ENCODE measurements at regions not wholly inside any gene's neighbourhood (a gene's known extent, or its start where the extent isn't known, plus 50 kb on each side); places are given as distances from the start of the nearest gene placed in this dataset.

DNA sequence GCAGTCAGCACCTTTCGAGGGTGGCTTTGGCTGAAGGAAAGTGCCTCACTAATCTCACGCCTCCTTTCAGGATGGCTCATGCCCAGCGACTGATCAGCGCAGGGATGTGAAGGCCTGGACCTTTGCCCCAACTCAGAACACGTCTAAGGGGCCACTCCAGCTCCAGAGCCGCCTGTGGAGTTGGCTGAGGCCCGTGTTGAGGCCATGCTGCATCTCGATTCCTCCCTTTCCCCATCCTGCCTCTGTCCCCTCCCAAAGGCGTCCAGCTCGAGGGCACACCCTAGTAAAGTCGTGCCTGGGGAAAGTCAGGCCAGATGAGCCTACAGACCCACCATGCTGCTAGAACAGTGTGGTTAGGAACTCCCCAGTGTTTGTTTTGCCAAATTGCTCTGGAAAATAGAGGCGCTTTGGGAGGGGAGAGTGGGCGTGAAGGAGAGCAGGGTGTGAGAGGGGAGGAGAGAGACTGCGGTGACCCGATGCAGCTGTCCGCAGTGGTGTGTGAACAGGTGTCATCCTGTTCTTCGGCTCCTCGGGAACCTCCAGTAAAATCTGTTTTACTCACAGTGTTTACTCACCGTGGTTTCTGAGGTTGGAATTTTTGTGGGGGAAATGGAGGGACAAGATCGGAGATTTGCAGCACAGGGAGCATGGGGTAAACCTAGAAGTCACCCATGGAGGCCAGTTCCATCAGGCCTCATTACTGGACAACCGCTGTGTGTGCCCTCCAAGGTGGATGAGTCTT lies 85.0 kb upstream of the PMEPA1 start:
- Histone ChIP-seq H3K36me3 (replicated peaks in 1 of 2) (no peaks in the 10 kb centered on the region), H3K9me3 (replicated peaks in 1 of 3) (no peaks in the 10 kb centered on the region), H3K27ac (no peak overlapping the region), H3K4me3 (no peak overlapping the region), H3K4me1 (replicated peaks in 1 of 2) (no peaks in the 10 kb centered on the region), H3K27me3 (no peaks in the 10 kb centered on the region)
- TF ChIP-seq CTCF (IDR thresholded peaks at IDR 0.05) (no peak), POLR2A (IDR thresholded peaks at IDR 0.05) (no peak)
- intact Hi-C loops (cut with DNase I): no loop called here
- no peak for DNase-seq
- 78 to 87% (median 84%) methylated on average over 15 to 21 of the region's 21 CpGs for WGBS, 4 donors

- 92 to 97% (median 95%) methylated on average over 7 of the region's 7 CpGs for WGBS, 4 donors
- Histone ChIP-seq H3K4me3 (no peak overlapping the region), H3K27me3 (no peaks in the 10 kb centered on the region), H3K36me3 (replicated peaks in 1 of 2) (no peaks in the 10 kb centered on the region), H3K9me3 (replicated peaks in 1 of 3) (no peaks in the 10 kb centered on the region), H3K4me1 (replicated peaks in 1 of 2) (no peaks in the 10 kb centered on the region), H3K27ac (no peak overlapping the region)
- intact Hi-C loops (cut with DNase I): no loop called here
- TF ChIP-seq CTCF (IDR thresholded peaks at IDR 0.05): no peak
- no peak for TF ChIP-seq POLR2A (IDR thresholded peaks at IDR 0.05)
- DNase-seq: no peak
Measured at GRCh38 chr20:57794036-57794435, 84.2 kb upstream of the PMEPA1 start.

GRCh38 chr20:57793421-57793820 lies 83.6 kb upstream of the PMEPA1 start:
- DNase-seq: no peak
- intact Hi-C loops (cut with DNase I): no loop called here
- Histone ChIP-seq H3K4me1 (replicated peaks in 1 of 2) (no peaks in the 10 kb centered on the region), H3K27me3 (no peaks in the 10 kb centered on the region), H3K36me3 (replicated peaks in 1 of 2) (no peaks in the 10 kb centered on the region), H3K27ac (no peak overlapping the region), H3K9me3 (replicated peaks in 1 of 3) (no peaks in the 10 kb centered on the region), H3K4me3 (no peak overlapping the region)
- TF ChIP-seq POLR2A (IDR thresholded peaks at IDR 0.05): no peak
- no peak for TF ChIP-seq CTCF (IDR thresholded peaks at IDR 0.05)
- WGBS, 4 donors: 74 to 91% (median 85%) methylated on average over 9 of the region's 9 CpGs

GRCh38 chr20:57792386-57793080 lies 82.7 kb upstream of the PMEPA1 start:
- Histone ChIP-seq H3K9me3 (replicated peaks in 1 of 3) (no peaks in the 10 kb centered on the region), H3K27me3 (no peaks in the 10 kb centered on the region), H3K27ac (no peak overlapping the region), H3K4me3 (no peak overlapping the region), H3K4me1 (replicated peaks in 1 of 2) (no peaks in the 10 kb centered on the region), H3K36me3 (replicated peaks in 1 of 2) (no peaks in the 10 kb centered on the region)
- TF ChIP-seq CTCF (IDR thresholded peaks at IDR 0.05): no peak
- no peak for TF ChIP-seq POLR2A (IDR thresholded peaks at IDR 0.05)
- intact Hi-C loops (cut with DNase I): no loop called here
- no peak for DNase-seq
- WGBS, 4 donors: 76 to 86% (median 80%) methylated on average over 17 to 20 of the region's 20 CpGs
